HG03025 (cell line): ENCODE measurements at regions not wholly inside any gene's neighbourhood (a gene's known extent, or its start where the extent isn't known, plus 50 kb on each side); places are given as distances from the start of the nearest gene placed in this dataset.

Source experiments
- ATAC-seq: cut with Tn5 transposase; IDR thresholded peaks from one replicate; pipeline ENCODE4 v1.9.1; 2021; ENCODE audit warnings: mild to moderate bottlenecking, moderate library complexity; ENCODE audit not compliant: unreplicated experiment, low FRiP score

- ATAC-seq = no peak
Measured at GRCh38 chr2:6665093-6666045, 200.3 kb downstream of the CMPK2 start.

GRCh38 chr2:6667326-6667725 lies 198.4 kb downstream of the CMPK2 start:
- ATAC-seq = no peak

- no peak for ATAC-seq
Measured at GRCh38 chr2:6671913-6672312, 193.8 kb downstream of the CMPK2 start.

GRCh38 chr2:6674381-6674780 lies 191.3 kb downstream of the CMPK2 start:
- no peak for ATAC-seq

GRCh38 chr2:6675791-6676190 lies 189.9 kb downstream of the CMPK2 start:
- no peak for ATAC-seq

- no peak for ATAC-seq
Measured at GRCh38 chr2:6676241-6676640, 189.5 kb downstream of the CMPK2 start.

GRCh38 chr2:6676776-6677175 lies 188.9 kb downstream of the CMPK2 start:
- ATAC-seq = no peak

- no peak for ATAC-seq
Measured at GRCh38 chr2:6679471-6679870, 186.2 kb downstream of the CMPK2 start.

GRCh38 chr2:6683516-6683915 lies 182.2 kb downstream of the CMPK2 start:
- no peak for ATAC-seq

- ATAC-seq = no peak
Measured at GRCh38 chr2:6685447-6685846, 180.3 kb downstream of the CMPK2 start.

- ATAC-seq = no peak
Measured at GRCh38 chr2:6692056-6692455, 173.7 kb downstream of the CMPK2 start.

- no peak for ATAC-seq
Measured at GRCh38 chr2:6692819-6693218, 172.9 kb downstream of the CMPK2 start.

- ATAC-seq = no peak
Measured at GRCh38 chr2:6694555-6694954, 171.2 kb downstream of the CMPK2 start.

GRCh38 chr2:6700335-6700734 lies 165.4 kb downstream of the CMPK2 start:
- ATAC-seq = no peak

GRCh38 chr2:6704077-6704476 lies 161.6 kb downstream of the CMPK2 start:
- no peak for ATAC-seq

- ATAC-seq = no peak
Measured at GRCh38 chr2:6721395-6721794, 144.3 kb downstream of the CMPK2 start.

- no peak for ATAC-seq
Measured at GRCh38 chr2:6722574-6722973, 143.1 kb downstream of the CMPK2 start.

GRCh38 chr2:6723865-6724604 lies 141.7 kb downstream of the CMPK2 start:
- ATAC-seq = no peak

- ATAC-seq = no peak
Measured at GRCh38 chr2:6724605-6725140, 141.0 kb downstream of the CMPK2 start.

- ATAC-seq = no peak
Measured at GRCh38 chr2:6728156-6728555, 137.6 kb downstream of the CMPK2 start.

GRCh38 chr2:6730003-6730402 lies 135.7 kb downstream of the CMPK2 start:
- ATAC-seq = no peak
